ENCODE measurements at regions not wholly inside any gene's neighbourhood (a gene's known extent, or its start where the extent isn't known, plus 50 kb on each side); places are given as distances from the start of the nearest gene placed in this dataset.

- DNase-seq (ENCODE audit: low spot score): no peak
- in situ Hi-C loops (cut with HindIII; ENCODE audit: low sequenced_read_pairs): no loop called here
Observed at GRCh38 chr2:43116988-43117387, 109.4 kb downstream of the ZFP36L2 start.

- in situ Hi-C loops (cut with HindIII; ENCODE audit: low sequenced_read_pairs): no loop called here
- DNase-seq (ENCODE audit: low spot score): no peak
Observed at GRCh38 chr2:43115881-43116280, 110.5 kb downstream of the ZFP36L2 start.

- DNase-seq (ENCODE audit: low spot score): no peak
- in situ Hi-C loops (cut with HindIII; ENCODE audit: low sequenced_read_pairs): no loop called here
Observed at GRCh38 chr2:43114210-43114609, 112.2 kb downstream of the ZFP36L2 start.

- in situ Hi-C loops (cut with HindIII; ENCODE audit: low sequenced_read_pairs): no loop called here
- DNase-seq (ENCODE audit: low spot score): no peak
Observed at GRCh38 chr2:43111788-43112554, 114.4 kb downstream of the ZFP36L2 start.

GRCh38 chr2:43110442-43110871 is 115.9 kb downstream of the ZFP36L2 start:
- in situ Hi-C loops (cut with HindIII; ENCODE audit: low sequenced_read_pairs): no loop called here

GRCh38 chr2:43109261-43109743 is 117.1 kb downstream of the ZFP36L2 start:
- in situ Hi-C loops (cut with HindIII; ENCODE audit: low sequenced_read_pairs): no loop called here
- no peak for DNase-seq (ENCODE audit: low spot score)

More at GRCh38 chr2:43110442-43110871, 115.9 kb downstream of the ZFP36L2 start:
- DNase-seq (ENCODE audit: low spot score): no peak

GRCh38 chr2:43107679-43108078 is 118.7 kb downstream of the ZFP36L2 start:
- no peak for DNase-seq (ENCODE audit: low spot score)
- in situ Hi-C loops (cut with HindIII; ENCODE audit: low sequenced_read_pairs): no loop called here

GRCh38 chr2:43106559-43107527 is 119.6 kb downstream of the ZFP36L2 start:
- DNase-seq (ENCODE audit: low spot score): no peak
- in situ Hi-C loops (cut with HindIII; ENCODE audit: low sequenced_read_pairs): no loop called here

GRCh38 chr2:43105586-43106558 is 120.5 kb downstream of the ZFP36L2 start:
- DNase-seq (ENCODE audit: low spot score): no peak
- in situ Hi-C loops (cut with HindIII; ENCODE audit: low sequenced_read_pairs): no loop called here

- no peak for DNase-seq (ENCODE audit: low spot score)
- in situ Hi-C loops (cut with HindIII; ENCODE audit: low sequenced_read_pairs): no loop called here
Observed at GRCh38 chr2:43104763-43105162, 121.6 kb downstream of the ZFP36L2 start.

GRCh38 chr2:43104106-43104505 is 122.3 kb downstream of the ZFP36L2 start:
- DNase-seq (ENCODE audit: low spot score): no peak
- in situ Hi-C loops (cut with HindIII; ENCODE audit: low sequenced_read_pairs): no loop called here

- in situ Hi-C loops (cut with HindIII; ENCODE audit: low sequenced_read_pairs): no loop called here
Observed at GRCh38 chr2:43103093-43103404, 123.4 kb downstream of the ZFP36L2 start.

GRCh38 chr2:43102366-43103092 is 123.9 kb downstream of the ZFP36L2 start:
- in situ Hi-C loops (cut with HindIII; ENCODE audit: low sequenced_read_pairs): no loop called here

More at GRCh38 chr2:43103093-43103404, 123.4 kb downstream of the ZFP36L2 start:
- no peak for DNase-seq (ENCODE audit: low spot score)

GRCh38 chr2:43101751-43102150 is 124.7 kb downstream of the ZFP36L2 start:
- DNase-seq (ENCODE audit: low spot score): no peak
- in situ Hi-C loops (cut with HindIII; ENCODE audit: low sequenced_read_pairs): no loop called here

More at GRCh38 chr2:43102366-43103092, 123.9 kb downstream of the ZFP36L2 start:
- DNase-seq (ENCODE audit: low spot score): no peak

- in situ Hi-C loops (cut with HindIII; ENCODE audit: low sequenced_read_pairs): no loop called here
- DNase-seq (ENCODE audit: low spot score): peak; percentile 47
Observed at GRCh38 chr2:43100883-43101662, 125.3 kb downstream of the ZFP36L2 start.

GRCh38 chr2:43100362-43100882 is 126.0 kb downstream of the ZFP36L2 start:
- in situ Hi-C loops (cut with HindIII; ENCODE audit: low sequenced_read_pairs): no loop called here

GRCh38 chr2:43099797-43100196 is 126.6 kb downstream of the ZFP36L2 start:
- in situ Hi-C loops (cut with HindIII; ENCODE audit: low sequenced_read_pairs): no loop called here

More at GRCh38 chr2:43100362-43100882, 126.0 kb downstream of the ZFP36L2 start:
- DNase-seq (ENCODE audit: low spot score): no peak

More at GRCh38 chr2:43099797-43100196, 126.6 kb downstream of the ZFP36L2 start:
- no peak for DNase-seq (ENCODE audit: low spot score)
